UCSD-AML1 (cell line): ENCODE measurements at regions not wholly inside any gene's neighbourhood (a gene's known extent, or its start where the extent isn't known, plus 50 kb on each side); places are given as distances from the start of the nearest gene placed in this dataset.

Source experiments
- DNase-seq: peaks from one replicate; lab custom pipeline; 2025; ENCODE audit not compliant: unreplicated experiment; lab: John Stamatoyannopoulos, UW

DNA sequence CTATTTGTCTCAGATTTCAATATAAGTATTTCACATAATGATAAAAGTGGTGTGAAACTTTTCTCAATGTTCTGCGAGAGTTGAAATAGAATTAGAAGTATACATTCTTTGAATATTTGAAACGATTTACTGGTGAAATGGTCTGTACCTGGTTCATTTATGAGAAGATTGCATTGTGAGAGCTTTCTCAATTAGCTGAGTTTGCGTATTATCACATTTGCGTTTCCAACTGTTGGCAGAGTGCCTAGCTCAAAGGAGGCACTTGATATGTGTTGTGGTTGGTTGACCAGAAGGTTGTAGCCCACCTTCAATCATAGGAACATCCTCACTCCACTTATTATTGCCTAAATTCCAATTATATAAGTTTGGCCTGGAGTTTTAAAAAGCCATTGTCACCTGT is 58.8 kb upstream of the EXOC2 start:
- no peak for DNase-seq

DNA sequence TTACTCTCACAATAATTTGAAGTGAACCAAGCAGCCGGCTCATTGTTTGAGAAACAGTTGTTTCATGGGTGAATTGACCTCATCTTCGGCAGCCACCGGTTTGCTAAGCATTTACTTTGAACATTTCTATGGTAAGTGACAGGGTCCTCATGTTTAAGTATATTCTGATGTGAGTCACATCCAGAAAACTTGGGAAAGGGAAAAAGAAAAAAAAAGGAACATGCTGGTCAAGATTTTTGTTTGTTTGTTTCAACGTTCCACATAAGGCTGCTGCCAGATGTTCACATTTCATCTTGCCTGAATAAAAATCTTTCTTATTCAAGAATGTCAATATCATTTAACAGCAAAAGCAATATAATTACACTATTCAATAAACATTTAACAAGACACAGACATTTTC is 55.0 kb upstream of the EXOC2 start:
- no peak for DNase-seq

DNA sequence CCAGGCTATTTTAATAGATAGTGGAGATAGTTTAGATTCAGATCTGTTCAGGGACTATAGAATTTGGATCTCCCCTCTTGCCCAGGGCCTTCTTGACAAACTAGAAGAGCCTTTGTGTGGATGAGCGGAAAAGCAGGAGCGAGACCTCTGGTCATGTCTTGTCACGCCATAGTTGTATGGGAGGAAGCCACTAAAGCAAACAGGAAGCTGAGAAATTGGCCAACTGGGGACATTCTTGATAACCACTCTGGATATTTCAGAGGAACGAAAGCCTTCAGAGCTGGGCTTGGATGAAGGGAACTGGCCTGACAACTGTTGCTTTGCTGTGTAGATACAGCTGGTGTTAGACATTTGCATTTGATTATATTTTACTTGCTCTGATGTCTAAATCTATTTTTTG is 54.1 kb upstream of the EXOC2 start:
- DNase-seq: no peak

DNA sequence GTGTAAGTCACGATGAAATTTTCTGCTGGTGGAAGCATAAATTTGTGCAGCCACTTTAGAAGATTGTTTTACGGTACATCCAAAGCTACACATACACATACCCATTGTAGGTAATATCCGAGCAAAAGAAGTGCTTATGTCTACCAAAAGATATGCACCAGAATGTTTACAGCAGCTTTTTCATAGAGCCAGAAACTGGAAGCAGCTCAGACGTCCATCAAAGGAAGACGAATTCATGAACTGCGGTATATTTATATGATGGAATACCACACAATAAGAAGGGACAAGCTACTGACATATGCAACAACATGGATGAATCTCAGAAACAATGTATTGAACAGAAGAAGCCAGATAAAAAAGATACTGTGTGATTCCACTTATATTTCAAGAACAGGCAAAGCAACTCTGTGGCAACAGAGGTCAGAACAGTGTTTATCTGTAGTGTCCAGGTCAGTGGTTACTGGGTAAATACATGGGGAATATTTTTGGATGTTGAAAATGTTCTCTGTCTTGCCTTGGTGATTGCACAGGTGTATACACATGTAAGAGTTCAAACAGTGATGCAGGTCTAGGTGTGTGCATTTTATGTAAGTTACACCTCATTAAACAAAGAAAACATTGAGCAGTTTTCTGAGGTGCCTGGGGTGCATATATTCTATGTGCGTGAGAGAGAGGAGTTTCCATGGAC is 51.9 kb upstream of the EXOC2 start:
- DNase-seq: no peak

DNA sequence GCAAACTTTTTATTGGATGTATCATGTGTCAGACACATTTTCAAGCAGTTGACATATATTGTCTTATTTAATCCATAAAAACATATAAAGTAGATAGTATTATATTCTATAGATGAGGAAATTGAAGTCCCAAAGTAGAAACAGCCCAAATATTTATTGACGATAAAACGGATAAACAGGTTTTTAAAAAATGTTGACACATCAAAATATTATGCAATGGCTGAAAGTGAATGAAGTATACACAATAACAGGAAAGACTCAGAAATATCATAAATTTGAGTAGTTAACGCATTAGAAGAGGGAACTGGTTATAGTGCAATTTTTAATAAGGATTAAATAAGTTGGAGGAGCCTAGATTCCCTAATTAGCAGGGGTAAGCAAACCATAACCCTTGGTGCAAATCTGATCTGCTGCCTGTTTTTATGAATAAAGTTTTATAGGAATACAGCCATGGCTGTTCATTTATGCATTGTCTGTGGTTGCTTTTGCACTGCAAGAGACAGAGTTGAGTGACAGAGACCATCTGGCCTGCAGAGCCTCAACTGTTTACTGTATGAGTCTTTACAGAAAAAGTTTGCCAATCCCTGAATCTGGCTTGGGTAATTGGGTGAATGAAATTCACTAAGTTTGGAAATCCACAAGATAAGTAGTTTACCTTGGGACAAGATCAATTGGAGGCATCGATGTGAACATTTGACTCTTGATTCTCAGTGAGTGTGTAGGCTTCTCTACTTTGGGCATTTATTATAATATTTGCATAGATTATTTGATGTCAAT is 50.6 kb upstream of the EXOC2 start:
- no peak for DNase-seq
